Endothelial cell of umbilical vein (primary cell): ENCODE measurements at regions not wholly inside any gene's neighbourhood (a gene's known extent, or its start where the extent isn't known, plus 50 kb on each side); places are given as distances from the start of the nearest gene placed in this dataset.

Source experiments
- BruUV-seq: library from RNA; stranded (reverse); fragments of 400-500 nt; replicated peaks from 2 replicates; lab custom pipeline; 2021; lab: Mats Ljungman, UMichigan
- CTCF ChIA-PET: fragments of 300-600, 350-600 bp; sonication (Branson Sonifier 250); formaldehyde crosslinking; loops from one replicate; lab custom pipeline; 2021; ENCODE audit warnings: antibody characterized with exemption, inconsistent platforms; lab: Charles Lee
- POLR2A ChIA-PET: fragments of 300-600, 350-600 bp; sonication (Branson Sonifier 250); formaldehyde crosslinking; loops from one replicate; lab custom pipeline; 2021; ENCODE audit warnings: antibody characterized with exemption, inconsistent platforms; lab: Charles Lee
- DNase-seq: peaks from one replicate; pipeline ENCODE4 v3.0.0-alpha.2; 2011; ENCODE audit warnings: low read depth, low spot score
- FAIRE-seq: peaks from 2 replicates; lab custom pipeline; 2011; peaks lifted over from hg19 to GRCh38; lab: Jason Lieb, UNC
- H2AFZ ChIP-seq: 2 replicates; pipeline ENCODE4 v1.6.0; 2012; ENCODE audit warnings: low read depth, low read length, control low read depth, inconsistent platforms
- H3K27ac ChIP-seq: 2 replicates; pipeline ENCODE4 v1.5.1; 2011; ENCODE audit warnings: low read depth, mild to moderate bottlenecking, control low read depth, low read length, moderate library complexity; ENCODE audit not compliant: insufficient read depth
- H3K27me3 ChIP-seq, 2 experiments: 2 replicates each; pipeline versions ENCODE4 v1.6.0 to v1.6.1; 2011; ENCODE audit warnings: low read length in 2 of 2, mixed read lengths in 1 of 2; ENCODE audit not compliant: control insufficient read depth in 2 of 2, insufficient read depth in 2 of 2
- H3K36me3 ChIP-seq, 2 experiments: 2 replicates in 1 of 2; 3 replicates in 1 of 2; pipeline ENCODE4 v1.5.1; 2011; ENCODE audit warnings: low read length in 2 of 2, mild to moderate bottlenecking in 1 of 2, moderate library complexity in 1 of 2; ENCODE audit not compliant: control insufficient read depth in 2 of 2, insufficient read depth in 2 of 2; ENCODE audit errors: extremely low read depth in 1 of 2
- H3K4me1 ChIP-seq: 3 replicates; pipeline ENCODE4 v1.5.1; 2011; ENCODE audit warnings: mild to moderate bottlenecking, low read length; ENCODE audit not compliant: control insufficient read depth, insufficient read depth; ENCODE audit errors: extremely low read depth
- H3K4me2 ChIP-seq: 2 replicates; pipeline ENCODE4 v1.6.1; 2011; ENCODE audit warnings: low read length, control low read depth, mixed read lengths; ENCODE audit not compliant: insufficient read depth
- H3K4me3 ChIP-seq, 3 experiments: fragments of 200-600 bp in 1 of 3; sonication (generic), shearing (Covaris generic) in 1 of 3; replicated peaks in 1 of 3; 2 replicates each; pipeline ENCODE4 v1.5.1; 2011 to 2016; ENCODE audit warnings: control low read depth in 3 of 3, low read length in 3 of 3, mild to moderate bottlenecking in 2 of 3, inconsistent platforms in 1 of 3, low read depth in 1 of 3, moderate library complexity in 1 of 3; ENCODE audit not compliant: insufficient read depth in 1 of 3
- H3K79me2 ChIP-seq: 2 replicates; pipeline ENCODE4 v1.6.0; 2012; ENCODE audit warnings: low read length, inconsistent platforms; ENCODE audit not compliant: control insufficient read depth, insufficient read depth
- H3K9ac ChIP-seq: replicated peaks from 2 replicates; pipeline ENCODE3; 2011; ENCODE audit warnings: low read length, control low read depth; ENCODE audit not compliant: insufficient read depth; ENCODE audit errors: extremely low read depth
- H3K9me1 ChIP-seq: replicated peaks from 3 replicates; pipeline ENCODE4 v1.6.0; 2011; ENCODE audit warnings: mild to moderate bottlenecking, low read length; ENCODE audit not compliant: control insufficient read depth, insufficient read depth; ENCODE audit errors: extremely low read depth
- H3K9me3 ChIP-seq: replicated peaks from 2 replicates; pipeline ENCODE4 v1.5.1; 2012; ENCODE audit warnings: low read length, inconsistent platforms; ENCODE audit not compliant: control insufficient read depth, insufficient read depth
- H4K20me1 ChIP-seq: replicated peaks from 2 replicates; pipeline ENCODE3; 2011; ENCODE audit warnings: mild to moderate bottlenecking, low read length; ENCODE audit not compliant: control insufficient read depth, insufficient read depth; ENCODE audit errors: extremely low read depth
- CTCF ChIP-seq, 2 donors: IDR thresholded peaks; 1 replicate in 1 of 2; 2 replicates in 1 of 2; pipeline ENCODE4 v1.5.1; 2011; ENCODE audit warnings: low read length in 2 of 2, mild to moderate bottlenecking in 2 of 2, moderate library complexity in 2 of 2, control low read depth in 1 of 2, inconsistent platforms in 1 of 2, low read depth in 1 of 2; ENCODE audit not compliant: insufficient read depth in 1 of 2; ENCODE audit errors: extremely low read depth in 1 of 2
- EZH2 ChIP-seq: IDR thresholded peaks from 2 replicates; pipeline ENCODE4 v1.6.1; 2012; ENCODE audit warnings: borderline replicate concordance, low read depth, mild to moderate bottlenecking, moderate library complexity, low read length, inconsistent platforms; ENCODE audit not compliant: severe bottlenecking
- FOS ChIP-seq: IDR thresholded peaks from 2 replicates; pipeline ENCODE4 v1.6.1; 2011; ENCODE audit warnings: mild to moderate bottlenecking, low read length, moderate library complexity, borderline replicate concordance; ENCODE audit not compliant: insufficient read depth
- GATA2 ChIP-seq: IDR thresholded peaks from 2 replicates; pipeline ENCODE4 v1.7.0; 2011; ENCODE audit warnings: low read depth, mild to moderate bottlenecking, moderate library complexity, mixed read lengths, low read length; ENCODE audit not compliant: insufficient read length, insufficient read depth
- JUN ChIP-seq: IDR thresholded peaks from 2 replicates; pipeline ENCODE4 v1.6.1; 2011; ENCODE audit warnings: borderline replicate concordance, low read depth; ENCODE audit not compliant: insufficient read length, insufficient read depth
- MAX ChIP-seq: IDR thresholded peaks from 2 replicates; pipeline ENCODE4 v1.6.1; 2011; ENCODE audit not compliant: insufficient read depth, insufficient read length
- MYC ChIP-seq: IDR thresholded peaks from one replicate; pipeline ENCODE4 v1.6.1; 2011; ENCODE audit warnings: mild to moderate bottlenecking, low read depth, low read length
- POLR2A ChIP-seq: IDR thresholded peaks from 2 replicates; pipeline ENCODE4 v1.6.1; 2012; ENCODE audit warnings: low read depth, mild to moderate bottlenecking, control low read depth, low read length
- POLR2AphosphoS5 ChIP-seq: IDR thresholded peaks from 2 replicates; pipeline ENCODE4 v1.6.1; 2012; ENCODE audit warnings: low read depth, mild to moderate bottlenecking, control low read depth, low read length, moderate library complexity; ENCODE audit not compliant: insufficient read depth
- dilution Hi-C: fragments of 300-500 bp; cut with MboI; formaldehyde crosslinking; loops from one replicate; pipeline ENCODE4 v1.15.0; 2019; ENCODE audit warnings: low sequenced_read_pairs; ENCODE audit not compliant: extremely low pct_ligation_motif_present
- intact Hi-C: fragments of 100-400 bp; cut with micrococcal nuclease; formaldehyde crosslinking; loops from one replicate; pipeline ENCODE4 v1.10.0; 2022

GRCh38 chr3:144431134-144431533, 459.5 kb downstream of the DIPK2A start:
- DNase-seq (no peak), FAIRE-seq (no peak)
- dilution Hi-C loops, result no loop called here
- Histone ChIP-seq H3K9ac (no peak overlapping the region), H3K4me2 (no peak overlapping the region), H3K79me2 (no peaks in the 10 kb centered on the region), H2AFZ (no peak overlapping the region), H3K27me3 (no peaks in the 10 kb centered on the region), H3K27ac (no peak overlapping the region), H3K4me1 (no peaks in the 10 kb centered on the region), H3K9me1 (no peaks in the 10 kb centered on the region), H4K20me1 (no peaks in the 10 kb centered on the region), H3K4me3 (no peak overlapping the region), H3K36me3 (no peaks in the 10 kb centered on the region), H3K9me3 (no peaks in the 10 kb centered on the region)
- CTCF ChIA-PET, result no interaction called here
- no TSS peak for BruUV-seq
- TF ChIP-seq MAX, result no peak
- no peak for TF ChIP-seq MYC
- TF ChIP-seq CTCF (IDR thresholded peaks at IDR 0.05; ENCODE audit: extremely low read depth in 1 of 2, insufficient read depth in 1 of 2, low read depth in 1 of 2, low read length in 2 of 2), result no peak
- no peak for TF ChIP-seq POLR2A
- no peak for TF ChIP-seq FOS
- no peak for TF ChIP-seq JUN
- no peak for TF ChIP-seq EZH2
- TF ChIP-seq POLR2AphosphoS5, result no peak
- no peak for TF ChIP-seq GATA2
- intact Hi-C loops, result no loop called here
- POLR2A ChIA-PET, result no interaction called here
